ENCODE measurements at regions not wholly inside any gene's neighbourhood (a gene's known extent, or its start where the extent isn't known, plus 50 kb on each side); places are given as distances from the start of the nearest gene placed in this dataset.

DNA sequence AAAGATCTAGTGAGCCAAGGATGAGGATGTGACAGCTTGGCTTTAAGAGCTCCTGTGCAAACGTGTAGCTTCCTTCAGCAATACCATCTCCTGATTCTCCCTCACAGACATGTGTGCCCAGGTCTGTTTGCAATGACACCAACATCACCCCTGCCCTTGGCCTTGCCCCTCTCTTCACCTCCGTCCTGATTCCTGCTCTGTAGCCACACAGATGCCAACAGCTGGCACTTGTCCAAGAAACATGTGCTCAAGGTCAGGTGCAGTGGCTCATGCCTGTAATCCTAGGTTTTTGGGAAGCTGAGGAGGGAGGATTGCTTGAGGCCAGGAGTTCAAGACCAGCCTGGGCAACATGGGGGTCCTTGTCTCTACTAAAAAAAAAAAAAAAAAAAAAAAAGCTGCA is 103.8 kb upstream of the CRHR1 start:
- no peak for DNase-seq (ENCODE audit: low read depth in 2 of 2)

DNA sequence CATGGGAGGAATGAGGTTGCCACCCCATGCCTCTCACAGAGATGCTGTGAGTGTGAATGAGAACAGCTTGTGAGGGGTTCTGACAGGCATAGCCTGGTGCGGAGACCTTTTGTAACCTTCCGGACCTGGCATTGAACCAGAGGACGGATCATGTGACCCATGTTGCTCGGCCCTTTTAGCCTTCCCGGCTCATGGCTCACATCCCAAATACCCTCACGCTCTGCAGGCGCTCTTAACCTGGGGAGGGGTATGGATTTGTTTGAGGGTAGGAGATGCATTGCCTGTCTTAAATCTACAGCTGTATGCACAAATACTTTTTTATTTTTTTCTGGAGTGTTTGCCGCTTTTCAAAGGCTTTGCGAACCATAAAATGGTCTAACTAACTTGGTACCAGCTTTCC is 102.4 kb upstream of the CRHR1 start:
- no peak for DNase-seq (ENCODE audit: low read depth in 2 of 2)

DNA sequence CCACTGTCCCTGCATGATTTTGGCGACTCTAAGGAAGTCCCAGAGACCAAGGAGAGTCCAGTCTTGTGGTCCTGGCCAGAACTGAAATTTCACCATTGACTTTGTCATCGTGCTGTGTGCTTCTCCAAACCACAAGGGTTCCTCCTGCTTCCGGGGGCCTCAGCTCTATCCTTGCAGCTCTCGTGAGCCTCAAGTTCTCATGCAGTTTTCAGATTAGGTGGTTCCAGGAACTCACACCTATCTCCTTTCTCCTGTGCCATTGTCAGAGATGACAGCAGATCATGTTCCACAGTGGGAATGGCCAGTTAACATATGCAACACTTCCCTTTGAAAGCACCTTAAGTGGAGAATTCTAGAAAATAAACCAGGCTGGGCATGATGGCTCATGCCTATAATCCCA is 97.9 kb upstream of the CRHR1 start:
- no peak for DNase-seq (ENCODE audit: low read depth in 2 of 2)

DNA sequence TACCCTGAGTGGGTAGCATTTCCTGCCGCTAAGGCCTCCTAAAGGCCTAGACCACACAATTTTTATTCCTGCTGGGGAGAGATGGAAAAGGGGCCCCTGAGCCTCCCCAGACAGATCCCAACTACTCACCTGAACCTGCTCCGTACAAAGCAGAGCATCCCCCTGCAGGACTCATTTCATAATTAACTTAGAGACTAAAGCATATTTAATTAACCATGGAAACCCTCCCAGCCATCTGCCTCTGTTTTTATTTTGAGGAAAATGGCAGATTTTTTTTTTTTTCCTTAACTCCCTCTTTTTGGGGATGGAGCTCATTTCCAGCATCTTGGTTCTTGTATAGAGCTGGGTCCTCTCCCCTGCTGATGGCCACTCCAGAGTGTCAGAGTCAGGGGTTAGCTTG is 96.5 kb upstream of the CRHR1 start:
- no peak for DNase-seq (ENCODE audit: low read depth in 2 of 2)

DNA sequence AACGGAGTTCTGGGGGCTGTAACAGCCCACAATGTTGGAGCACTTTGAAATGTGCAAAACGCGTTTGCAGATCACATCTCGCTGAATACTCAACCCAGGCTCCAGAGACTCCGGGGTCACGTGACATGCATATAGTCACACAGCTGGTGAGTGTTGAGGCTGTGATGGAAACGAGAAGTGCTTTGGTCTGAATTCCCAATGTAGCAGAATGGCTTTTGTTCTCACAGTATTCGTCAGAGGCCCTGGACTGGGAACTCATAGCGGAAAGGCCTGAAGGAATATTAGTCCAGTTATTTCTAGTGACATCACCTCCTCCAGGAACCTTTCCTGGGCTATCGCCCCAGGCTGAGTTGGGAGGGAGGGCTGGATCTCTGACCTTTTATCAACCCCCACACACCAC is 95.8 kb upstream of the CRHR1 start:
- no peak for DNase-seq (ENCODE audit: low read depth in 2 of 2)

GRCh38 chr17:45688820-45689219 is 95.3 kb upstream of the CRHR1 start:
- no peak for DNase-seq (ENCODE audit: low read depth in 2 of 2)

DNA sequence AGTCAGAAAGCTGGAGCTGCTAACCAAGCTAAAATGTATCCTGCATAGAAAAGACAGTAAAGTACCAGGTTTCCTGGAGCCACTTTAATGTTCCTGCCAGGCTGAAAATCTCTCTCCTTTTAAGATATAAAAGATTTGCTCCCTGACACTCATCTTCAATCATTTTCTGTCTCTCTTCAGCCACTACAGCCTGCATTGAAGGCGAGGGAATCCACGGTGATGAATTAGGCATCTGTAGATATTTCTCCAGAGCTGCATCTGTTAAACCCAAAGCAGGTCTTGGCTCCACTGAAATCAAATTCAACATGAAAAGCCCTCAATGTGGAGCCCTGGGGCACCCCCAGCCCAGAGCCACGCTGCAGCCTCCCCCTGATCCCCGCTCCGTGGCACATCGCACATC is 94.7 kb upstream of the CRHR1 start:
- no peak for DNase-seq (ENCODE audit: low read depth in 2 of 2)

GRCh38 chr17:45690625-45691275 is 93.4 kb upstream of the CRHR1 start:
- no peak for DNase-seq (ENCODE audit: low read depth in 2 of 2)

DNA sequence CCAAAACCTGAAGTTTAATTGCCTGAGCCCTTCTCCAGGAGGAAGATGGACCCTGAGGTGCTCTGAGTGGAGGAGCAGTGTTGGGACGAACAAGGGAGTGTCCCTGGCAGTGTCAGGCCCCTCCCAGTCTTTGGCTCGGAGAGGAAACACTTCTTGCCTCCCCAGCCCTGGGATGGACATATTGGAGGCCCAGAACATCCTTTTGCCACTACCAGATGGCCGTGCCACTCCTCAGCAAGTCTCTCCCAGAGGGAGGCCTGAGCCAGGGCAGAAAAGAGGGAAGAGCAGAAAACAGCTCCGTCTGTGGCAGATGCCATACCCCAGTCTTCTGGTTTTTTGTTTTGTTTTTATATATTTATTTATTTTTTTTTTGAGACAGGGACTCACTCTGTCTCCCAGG is 91.5 kb upstream of the CRHR1 start:
- no peak for DNase-seq (ENCODE audit: low read depth in 2 of 2)

- DNase-seq (ENCODE audit: low read depth in 2 of 2) = no peak
Observed at GRCh38 chr17:45693792-45694191, 90.3 kb upstream of the CRHR1 start.

DNA sequence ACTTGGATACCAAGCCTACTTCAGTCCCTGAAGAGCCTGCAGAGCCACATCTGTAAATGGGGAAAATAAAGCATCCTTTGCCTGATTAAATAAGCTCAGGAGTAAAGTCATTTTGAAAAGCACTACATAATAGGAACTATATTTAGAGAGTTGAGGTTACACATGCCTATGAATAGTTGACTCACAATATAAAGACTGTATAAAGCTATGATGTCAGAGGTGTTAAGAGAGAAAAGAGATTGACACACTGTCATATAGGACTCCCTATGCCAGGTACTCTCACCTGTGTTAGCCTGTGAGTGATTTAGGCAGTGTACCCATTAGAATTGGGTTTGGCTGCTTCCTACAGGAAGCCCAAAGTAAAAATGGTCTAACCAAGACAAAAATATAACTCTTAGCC is 87.7 kb upstream of the CRHR1 start:
- no peak for DNase-seq (ENCODE audit: low read depth in 2 of 2)

DNA sequence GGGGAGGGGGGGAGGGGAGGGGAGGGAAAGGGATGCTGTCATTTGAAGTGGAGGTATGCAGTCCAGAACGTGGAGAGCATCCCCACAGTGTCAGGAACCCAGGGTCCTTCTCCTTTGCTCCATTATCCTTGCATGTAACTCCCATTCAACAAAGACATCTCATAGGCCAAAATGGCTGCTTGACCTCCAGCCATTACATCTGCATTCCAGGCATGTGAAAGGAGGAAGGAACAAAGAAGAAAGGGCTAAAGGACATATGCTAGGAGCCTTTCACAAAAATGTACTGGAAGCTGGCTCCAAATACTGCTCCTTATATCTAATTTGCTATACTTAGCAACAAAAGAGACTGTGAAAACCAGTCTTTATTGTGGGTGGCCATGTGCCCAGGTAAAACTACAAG is 87.0 kb upstream of the CRHR1 start:
- no peak for DNase-seq (ENCODE audit: low read depth in 2 of 2)

DNA sequence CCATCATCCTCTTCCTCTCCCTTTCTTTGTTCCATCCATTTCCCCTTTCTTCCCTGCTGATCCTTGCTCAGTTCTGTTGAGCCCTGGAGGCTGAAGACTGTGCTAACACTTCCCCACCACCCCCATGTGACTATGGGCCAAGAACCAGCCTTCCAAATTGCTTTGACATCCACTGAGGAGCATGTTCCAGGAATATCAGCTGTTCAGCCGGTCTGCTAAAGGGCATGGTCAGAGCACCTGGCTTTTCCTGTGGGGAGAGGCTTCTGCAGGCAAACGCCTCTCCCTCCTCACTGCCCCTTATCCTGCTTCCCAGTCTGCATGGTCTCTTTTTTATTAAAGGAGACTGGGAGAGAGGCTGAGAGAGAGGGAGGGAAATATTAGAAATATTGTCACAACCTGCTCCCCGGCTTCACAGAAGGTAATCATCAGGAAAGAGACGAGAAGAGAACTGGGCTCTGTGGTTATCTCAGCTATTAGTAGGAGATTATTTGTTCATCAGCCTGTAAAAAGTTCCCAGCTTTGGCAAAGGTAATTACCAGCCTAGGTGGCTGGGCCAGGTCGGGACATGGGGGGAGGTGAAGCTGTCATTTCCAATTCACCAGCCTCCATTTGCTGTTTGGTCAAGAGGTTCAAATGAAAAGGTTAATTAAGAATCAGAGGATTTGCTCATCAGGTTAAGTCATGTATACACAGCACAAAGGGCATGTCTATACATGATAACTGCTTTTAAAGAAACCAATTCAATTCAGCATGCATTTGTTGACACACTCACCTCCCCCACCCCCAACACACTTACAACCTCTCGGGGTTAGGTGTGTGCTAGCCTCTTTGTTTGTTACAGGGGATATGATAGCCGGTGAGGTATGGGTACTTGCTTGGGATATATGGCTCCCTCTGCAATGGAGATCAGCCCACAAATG is 83.7 kb upstream of the CRHR1 start:
- no peak for DNase-seq (ENCODE audit: low read depth in 2 of 2)

DNA sequence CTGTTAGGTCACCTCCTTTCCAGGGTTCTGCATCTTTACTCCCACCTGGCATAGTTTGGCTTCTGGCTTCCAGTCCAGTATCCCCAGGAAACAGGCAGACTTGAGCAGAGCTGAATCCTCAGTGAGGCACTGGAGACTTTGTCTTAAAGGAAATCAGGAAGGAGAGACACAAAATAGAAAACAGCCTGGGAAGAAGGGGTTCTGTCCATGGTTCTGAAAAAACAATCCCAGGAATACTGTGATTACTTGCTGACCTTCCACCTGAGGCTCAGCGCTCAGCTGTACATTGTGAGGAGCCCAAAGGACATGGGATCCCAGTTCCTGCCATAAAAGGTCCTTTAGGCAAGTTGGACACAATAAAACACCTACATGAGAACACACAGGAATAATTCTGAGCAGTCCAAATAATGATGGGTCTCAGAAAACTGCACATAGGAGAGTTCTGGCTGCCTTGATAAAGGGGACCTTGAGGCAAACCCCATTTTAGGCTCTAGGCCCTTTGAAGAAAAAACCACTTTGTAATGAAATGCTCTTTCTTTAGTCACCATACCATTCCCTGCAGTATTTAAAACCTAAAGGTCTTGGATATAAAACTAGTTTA is 81.4 kb upstream of the CRHR1 start:
- DNase-seq (ENCODE audit: low read depth in 2 of 2) = peak; percentile 4 to 5

GRCh38 chr17:45703348-45703747 is 80.8 kb upstream of the CRHR1 start:
- no peak for DNase-seq (ENCODE audit: low read depth in 2 of 2)

- no peak for DNase-seq (ENCODE audit: low read depth in 2 of 2)
Observed at GRCh38 chr17:45703806-45704205, 80.3 kb upstream of the CRHR1 start.

DNA sequence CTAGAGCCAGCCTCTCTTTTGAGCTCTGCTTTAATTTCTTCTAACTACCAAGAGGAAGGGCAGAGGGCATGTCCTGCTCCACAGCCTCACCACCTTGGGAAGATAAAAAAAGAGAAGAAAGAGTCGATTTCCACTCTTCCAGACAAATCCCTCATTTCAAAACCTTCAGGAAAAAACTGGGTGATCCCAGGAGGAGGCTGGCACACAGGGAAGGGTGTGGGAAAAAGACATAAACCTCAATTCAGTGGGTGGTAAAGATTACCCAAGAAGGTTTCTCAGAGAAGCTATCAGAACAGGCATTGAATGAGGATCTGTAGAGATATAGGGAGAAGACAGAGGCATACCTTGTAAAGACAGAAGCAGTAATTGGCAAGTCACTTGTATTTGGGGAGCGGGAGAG is 79.9 kb upstream of the CRHR1 start:
- no peak for DNase-seq (ENCODE audit: low read depth in 2 of 2)

DNA sequence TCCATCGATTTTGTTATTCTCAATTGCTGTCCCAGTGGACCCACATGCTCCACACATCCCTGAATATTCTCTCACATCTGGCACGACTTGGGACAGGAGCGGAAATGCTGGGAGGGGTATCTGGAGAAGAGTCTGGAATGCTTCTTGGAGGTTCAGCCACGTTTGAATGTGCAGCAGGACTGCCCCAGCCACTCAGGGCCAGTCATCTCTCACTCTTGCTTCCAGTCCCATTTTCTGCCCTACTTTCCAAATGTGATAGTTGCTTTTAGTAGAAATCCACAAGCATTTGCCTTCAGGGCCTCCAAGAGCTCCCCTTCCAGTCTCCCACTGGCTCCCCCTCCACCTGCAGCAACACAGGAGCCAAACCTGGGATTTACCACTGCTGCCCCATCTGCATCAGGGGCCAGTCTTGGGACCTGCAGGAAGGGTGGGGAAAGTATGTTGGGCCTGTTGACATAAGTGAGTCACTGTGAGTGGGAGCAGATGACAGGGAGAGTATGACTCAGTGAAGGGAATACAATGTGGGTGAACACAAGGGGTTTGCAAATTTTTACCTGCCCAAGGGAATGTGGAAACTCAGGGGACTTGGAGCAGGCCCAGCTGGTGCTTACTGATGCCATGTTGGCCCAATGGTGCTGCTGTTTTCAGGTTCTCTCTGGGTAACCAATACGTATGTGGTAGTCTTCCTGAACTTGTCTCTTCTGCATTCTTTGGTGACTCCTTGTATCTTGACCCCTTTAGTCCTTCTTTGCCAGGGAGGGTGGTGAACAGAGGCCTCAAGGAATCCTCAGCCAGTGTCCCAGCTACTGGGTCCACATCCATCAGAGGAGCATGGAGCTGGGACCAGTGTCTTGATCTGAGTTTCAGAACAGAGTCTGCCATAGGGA is 78.8 kb upstream of the CRHR1 start:
- no peak for DNase-seq (ENCODE audit: low read depth in 2 of 2)

- DNase-seq (ENCODE audit: low read depth in 2 of 2) = no peak
Observed at GRCh38 chr17:45706033-45706432, 78.1 kb upstream of the CRHR1 start.

DNA sequence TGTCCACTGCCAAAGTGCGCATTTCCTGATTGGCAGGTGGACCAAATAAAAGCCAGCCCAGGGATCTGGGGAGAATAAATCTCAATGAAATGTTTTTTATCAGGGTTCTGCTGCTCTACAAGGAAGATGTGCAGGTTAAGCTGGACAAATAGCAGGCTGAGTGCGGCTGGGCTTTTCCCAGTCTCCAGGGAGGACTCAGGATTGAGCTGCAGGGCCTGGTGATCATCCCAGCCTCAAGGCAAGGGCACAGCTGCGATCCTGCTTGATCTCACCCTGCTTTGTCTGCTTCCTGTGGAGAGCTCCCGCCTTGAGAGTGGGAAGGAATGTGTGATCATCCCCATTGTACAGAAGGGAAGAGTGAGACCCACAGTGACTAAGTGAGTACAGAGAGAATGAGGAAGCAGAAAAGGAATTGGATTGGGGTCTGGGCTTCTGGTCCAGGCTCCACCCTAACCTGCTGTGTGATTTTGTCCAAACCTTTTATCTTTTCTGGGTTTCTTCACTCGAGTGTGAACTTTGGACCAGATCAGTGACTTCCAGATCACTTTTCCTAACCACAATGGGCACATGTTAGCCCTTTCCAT is 75.3 kb upstream of the CRHR1 start:
- no peak for DNase-seq (ENCODE audit: low read depth in 2 of 2)

DNA sequence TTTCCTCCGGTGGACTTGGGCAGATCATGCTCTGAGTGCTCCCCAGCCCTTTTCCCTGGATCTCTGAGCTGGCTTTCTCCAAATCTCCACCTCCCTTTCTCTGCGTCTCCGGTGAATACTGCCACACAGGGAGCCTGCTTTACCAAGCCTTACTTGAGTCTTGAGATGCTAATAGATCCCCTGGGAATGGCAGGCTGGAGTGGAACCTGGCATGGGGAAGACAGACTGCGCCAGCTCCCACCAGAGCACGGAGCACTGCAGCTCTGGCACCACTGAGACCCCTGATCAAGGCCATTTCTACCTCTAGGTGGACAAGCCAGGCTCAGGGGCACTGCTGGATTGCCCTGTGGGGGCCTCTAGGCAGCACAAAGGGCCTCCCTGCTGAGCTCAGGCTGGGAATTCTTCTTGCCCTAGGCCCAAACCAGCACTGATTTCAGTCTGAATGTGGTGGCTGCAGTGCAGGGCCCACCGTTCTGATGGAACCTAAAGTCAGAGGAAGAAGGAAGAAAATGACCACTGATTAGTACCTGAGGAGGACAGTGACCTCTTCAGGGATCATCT is 74.3 kb upstream of the CRHR1 start:
- DNase-seq (ENCODE audit: low read depth in 2 of 2) = no peak

All from fibroblast of skin of left quadriceps (primary cell).